ENCODE measurements at regions not wholly inside any gene's neighbourhood (a gene's known extent, or its start where the extent isn't known, plus 50 kb on each side); places are given as distances from the start of the nearest gene placed in this dataset.
"Not testable (repeated sequence)": the region's sequence is repeated elsewhere in the genome, so short reads cannot be mapped to it uniquely, and the experiment has no call there.

DNA sequence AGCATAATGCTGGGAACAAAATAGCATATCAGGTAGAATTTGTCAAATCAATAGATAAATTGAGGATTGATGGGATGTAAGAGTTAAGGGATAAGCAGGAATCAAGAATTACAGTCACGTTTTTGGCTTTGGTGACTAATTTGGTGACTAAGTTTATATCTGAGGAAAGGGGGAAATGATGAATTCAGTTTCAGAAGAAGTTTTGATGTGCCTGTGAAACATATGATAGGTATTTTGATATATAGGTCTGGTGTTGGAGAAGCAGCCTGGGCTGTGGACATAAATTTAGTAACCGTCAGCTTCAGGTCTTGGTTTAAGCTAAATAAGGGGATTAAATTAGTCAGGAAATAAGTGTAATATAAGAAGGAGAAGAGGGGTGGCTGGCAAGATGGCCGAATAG, 79.0 kb upstream of the EDA2R start:
- H3K36me3 Mint-ChIP-seq (ENCODE audit: low read depth), result no peaks in the 10 kb centered on the region
- no peak overlapping the region for H3K27ac Mint-ChIP-seq
- no peak overlapping the region for H3K4me3 Mint-ChIP-seq
- TF ChIP-seq, protein P1, sequence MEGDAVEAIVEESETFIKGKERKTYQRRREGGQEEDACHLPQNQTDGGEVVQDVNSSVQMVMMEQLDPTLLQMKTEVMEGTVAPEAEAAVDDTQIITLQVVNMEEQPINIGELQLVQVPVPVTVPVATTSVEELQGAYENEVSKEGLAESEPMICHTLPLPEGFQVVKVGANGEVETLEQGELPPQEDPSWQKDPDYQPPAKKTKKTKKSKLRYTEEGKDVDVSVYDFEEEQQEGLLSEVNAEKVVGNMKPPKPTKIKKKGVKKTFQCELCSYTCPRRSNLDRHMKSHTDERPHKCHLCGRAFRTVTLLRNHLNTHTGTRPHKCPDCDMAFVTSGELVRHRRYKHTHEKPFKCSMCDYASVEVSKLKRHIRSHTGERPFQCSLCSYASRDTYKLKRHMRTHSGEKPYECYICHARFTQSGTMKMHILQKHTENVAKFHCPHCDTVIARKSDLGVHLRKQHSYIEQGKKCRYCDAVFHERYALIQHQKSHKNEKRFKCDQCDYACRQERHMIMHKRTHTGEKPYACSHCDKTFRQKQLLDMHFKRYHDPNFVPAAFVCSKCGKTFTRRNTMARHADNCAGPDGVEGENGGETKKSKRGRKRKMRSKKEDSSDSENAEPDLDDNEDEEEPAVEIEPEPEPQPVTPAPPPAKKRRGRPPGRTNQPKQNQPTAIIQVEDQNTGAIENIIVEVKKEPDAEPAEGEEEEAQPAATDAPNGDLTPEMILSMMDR (IDR thresholded peaks at IDR 0.05; ENCODE audit: unreplicated experiment in 3 of 3), result no peak
- H3K4me1 Mint-ChIP-seq, result no peaks in the 10 kb centered on the region
- H3K27me3 Mint-ChIP-seq (ENCODE audit: low read depth), result no peaks in the 10 kb centered on the region
- H3K9me3 Mint-ChIP-seq, result peaks cover 33% of the 10 kb centered on the region

DNA sequence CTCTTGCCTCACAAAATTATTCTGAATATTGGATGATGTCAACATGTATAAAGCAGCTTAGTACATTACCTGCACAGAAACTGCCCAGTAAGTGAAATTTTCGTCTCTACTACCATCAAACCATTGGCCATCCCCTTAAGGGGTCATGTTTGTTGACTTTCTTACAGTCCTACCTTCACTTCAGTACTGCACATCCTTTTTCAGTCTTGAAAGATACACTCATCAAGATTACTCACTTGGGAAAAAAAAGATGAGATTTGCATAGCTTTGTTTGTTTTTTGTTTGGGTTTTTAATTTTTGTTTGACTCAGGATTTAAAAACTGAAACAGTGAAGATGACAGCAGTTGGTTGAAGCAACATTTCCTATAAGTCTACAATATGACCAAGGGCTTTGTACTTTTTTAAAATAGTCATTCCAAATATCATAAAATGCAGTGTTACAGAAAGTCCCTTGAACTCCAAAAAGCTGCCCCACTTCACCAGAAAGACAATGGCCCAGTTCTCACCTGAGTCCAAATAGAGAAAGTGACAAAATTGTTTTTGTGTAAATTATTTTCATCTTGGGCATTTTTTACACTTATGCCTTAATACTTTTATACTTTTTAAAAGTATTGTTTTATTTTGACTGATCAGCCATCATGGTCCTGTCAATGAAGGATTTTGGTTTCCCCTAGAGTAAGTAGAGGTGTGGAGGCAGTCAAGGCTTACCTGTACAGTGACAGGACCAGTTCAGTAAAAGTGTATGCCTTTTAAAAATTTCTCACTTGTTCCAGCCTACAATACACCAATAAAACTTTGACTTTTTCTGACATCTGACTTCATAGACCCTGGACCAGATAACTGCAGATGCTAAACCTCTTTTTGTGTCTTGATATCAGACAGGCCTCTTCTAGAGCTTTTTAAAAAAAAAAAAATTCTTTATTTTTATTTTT, 59.7 kb upstream of the EDA2R start:
- H3K27me3 Mint-ChIP-seq (ENCODE audit: low read depth), result no peaks in the 10 kb centered on the region
- no peak overlapping the region for H3K4me3 Mint-ChIP-seq
- TF ChIP-seq, protein P1 (IDR thresholded peaks at IDR 0.05; ENCODE audit: unreplicated experiment in 3 of 3), result no peak
- peaks cover 15% of the 10 kb centered on the region for H3K9me3 Mint-ChIP-seq
- H3K27ac Mint-ChIP-seq, result no peak overlapping the region
- H3K36me3 Mint-ChIP-seq (ENCODE audit: low read depth), result no peaks in the 10 kb centered on the region
- H3K4me1 Mint-ChIP-seq, result no peaks in the 10 kb centered on the region

DNA sequence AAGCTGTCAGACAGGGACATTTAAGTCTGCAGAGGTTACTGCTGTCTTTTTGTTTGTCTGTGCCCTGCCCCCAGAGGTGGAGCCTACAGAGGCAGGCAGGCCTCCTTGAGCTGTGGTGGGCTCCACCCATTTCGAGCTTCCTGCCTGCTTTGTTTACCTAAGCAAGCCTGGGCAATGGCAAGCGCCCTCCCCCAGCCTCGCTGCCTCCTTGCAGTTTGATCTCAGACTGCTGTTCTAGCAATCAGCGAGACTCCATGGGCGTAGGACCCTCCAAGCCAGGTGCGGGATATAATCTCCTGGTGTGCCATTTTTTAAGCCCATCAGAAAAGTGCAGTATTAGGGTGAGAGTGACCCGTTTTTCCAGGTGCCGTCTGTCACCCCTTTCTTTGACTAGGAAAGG, 53.6 kb upstream of the EDA2R start:
- not testable (repeated sequence) for H3K4me1 Mint-ChIP-seq; H3K36me3 Mint-ChIP-seq (ENCODE audit: low read depth); H3K27ac Mint-ChIP-seq; H3K4me3 Mint-ChIP-seq; H3K27me3 Mint-ChIP-seq (ENCODE audit: low read depth)
- peaks cover 34% of the 10 kb centered on the region for H3K9me3 Mint-ChIP-seq
